Lower leg skin (tissue), 3 donors: ENCODE measurements at regions not wholly inside any gene's neighbourhood (a gene's known extent, or its start where the extent isn't known, plus 50 kb on each side); places are given as distances from the start of the nearest gene placed in this dataset.

Source experiments
- POLR2A ChIP-seq, 2 donors: fragments of 450-650 bp; IDR thresholded peaks; one replicate each; pipeline ENCODE4 v1.6.1; 2016 to 2017; ENCODE audit warnings: antibody characterized with exemption in 2 of 2, mild to moderate bottlenecking in 1 of 2, moderate library complexity in 1 of 2
- TF ChIP-seq, protein P1 (sequence below), 3 donors: fragments of 450-650 bp; IDR thresholded peaks; one replicate each; pipeline ENCODE4 v1.5.1; 2016; ENCODE audit warnings: antibody characterized with exemption in 3 of 3, mild to moderate bottlenecking in 3 of 3, moderate library complexity in 2 of 3

DNA sequence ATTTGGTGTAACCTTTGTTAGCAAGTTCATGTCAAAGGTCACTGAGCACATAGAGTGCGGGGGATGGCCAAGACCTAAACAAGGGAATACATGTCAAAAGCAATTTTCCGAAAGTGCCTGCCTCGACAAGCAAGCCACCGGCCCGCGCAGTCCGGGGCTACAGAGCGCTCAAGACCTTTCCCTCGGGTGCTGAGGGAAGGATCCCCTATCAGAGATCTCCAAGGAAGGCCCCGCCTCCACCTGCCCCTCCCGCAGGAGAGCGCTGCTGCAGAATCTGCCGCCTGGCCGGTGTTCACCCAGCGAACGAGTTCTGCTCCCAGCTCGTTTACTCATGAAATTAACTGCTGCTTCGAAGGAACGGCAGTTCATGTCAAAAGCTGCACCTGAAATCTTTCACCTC, 252.7 kb downstream of the BMP7 start:
- TF ChIP-seq, protein P1, sequence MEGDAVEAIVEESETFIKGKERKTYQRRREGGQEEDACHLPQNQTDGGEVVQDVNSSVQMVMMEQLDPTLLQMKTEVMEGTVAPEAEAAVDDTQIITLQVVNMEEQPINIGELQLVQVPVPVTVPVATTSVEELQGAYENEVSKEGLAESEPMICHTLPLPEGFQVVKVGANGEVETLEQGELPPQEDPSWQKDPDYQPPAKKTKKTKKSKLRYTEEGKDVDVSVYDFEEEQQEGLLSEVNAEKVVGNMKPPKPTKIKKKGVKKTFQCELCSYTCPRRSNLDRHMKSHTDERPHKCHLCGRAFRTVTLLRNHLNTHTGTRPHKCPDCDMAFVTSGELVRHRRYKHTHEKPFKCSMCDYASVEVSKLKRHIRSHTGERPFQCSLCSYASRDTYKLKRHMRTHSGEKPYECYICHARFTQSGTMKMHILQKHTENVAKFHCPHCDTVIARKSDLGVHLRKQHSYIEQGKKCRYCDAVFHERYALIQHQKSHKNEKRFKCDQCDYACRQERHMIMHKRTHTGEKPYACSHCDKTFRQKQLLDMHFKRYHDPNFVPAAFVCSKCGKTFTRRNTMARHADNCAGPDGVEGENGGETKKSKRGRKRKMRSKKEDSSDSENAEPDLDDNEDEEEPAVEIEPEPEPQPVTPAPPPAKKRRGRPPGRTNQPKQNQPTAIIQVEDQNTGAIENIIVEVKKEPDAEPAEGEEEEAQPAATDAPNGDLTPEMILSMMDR (IDR thresholded peaks at IDR 0.05) = no peak
- no peak for TF ChIP-seq POLR2A (IDR thresholded peaks at IDR 0.05)
